ENCODE measurements at regions not wholly inside any gene's neighbourhood (a gene's known extent, or its start where the extent isn't known, plus 50 kb on each side); places are given as distances from the start of the nearest gene placed in this dataset.

DNA sequence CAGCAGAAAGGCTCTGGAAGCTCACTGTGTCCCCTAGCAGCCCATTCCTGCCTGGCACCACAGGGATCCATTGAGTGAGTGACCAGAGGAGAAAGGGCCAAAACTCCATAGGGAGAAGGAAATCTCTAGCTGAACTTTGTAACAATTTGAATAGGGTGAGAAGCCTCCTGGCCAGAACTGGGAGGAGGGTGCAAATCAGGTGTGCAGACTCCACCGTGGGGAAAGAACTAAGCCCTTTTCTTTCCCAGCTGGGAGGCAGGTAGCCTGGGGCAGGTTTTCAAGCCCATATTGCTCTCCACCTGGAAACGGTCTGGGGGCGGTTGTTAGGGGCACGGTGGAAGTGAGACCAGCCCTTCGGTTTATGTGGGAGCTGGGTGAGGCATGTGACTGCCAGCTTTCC lies 227.2 kb downstream of the SNCA start:
- Histone ChIP-seq H3K27me3 (ENCODE audit: insufficient read depth, low read length) (no peaks in the 10 kb centered on the region), H2BK15ac (ENCODE audit: low read depth, low read length) (no peak overlapping the region), H3K9me3 (ENCODE audit: control insufficient read depth, low read depth, low read length) (no peaks in the 10 kb centered on the region), H2BK120ac (ENCODE audit: low read depth, low read length, poor library complexity, severe bottlenecking) (no peak overlapping the region), H3K9ac (ENCODE audit: extremely low read depth, insufficient read length, low read length) (no peak overlapping the region), H3K4me1 (ENCODE audit: insufficient read depth, low read length) (no peaks in the 10 kb centered on the region), H3K56ac (ENCODE audit: insufficient read length, low read depth, low read length) (no peak overlapping the region), H4K8ac (replicated peaks; ENCODE audit: insufficient read length, low read depth, low read length) (no peak overlapping the region), H2AFZ (ENCODE audit: low read length) (no peak overlapping the region), H3T11ph (ENCODE audit: low read length) (no peak overlapping the region), H3K14ac (ENCODE audit: insufficient read depth, low read length) (no peak overlapping the region), H3K4ac (ENCODE audit: low read depth, low read length) (no peak overlapping the region), H3K23ac (ENCODE audit: insufficient read length, low read depth, low read length) (no peak overlapping the region), H2BK5ac (ENCODE audit: insufficient read length, low read length) (no peak overlapping the region), H3K23me2 (ENCODE audit: insufficient read length, low read depth, low read length, poor library complexity, severe bottlenecking) (no peaks in the 10 kb centered on the region), H2BK12ac (ENCODE audit: insufficient read length, low read depth, low read length) (no peak overlapping the region), H3K18ac (ENCODE audit: insufficient read length, low read depth, low read length) (no peak overlapping the region), H3K27ac (ENCODE audit: insufficient read length, low read depth, low read length) (no peak overlapping the region), H4K91ac (ENCODE audit: insufficient read length, low read depth, low read length) (no peak overlapping the region), H3K79me1 (ENCODE audit: insufficient read depth, low read depth, low read length, poor library complexity, severe bottlenecking) (no peaks in the 10 kb centered on the region), H3K79me2 (ENCODE audit: insufficient read depth, low read length) (no peaks in the 10 kb centered on the region), H3K4me2 (ENCODE audit: insufficient read depth, insufficient read length, low read length) (no peak overlapping the region), H2BK20ac (ENCODE audit: low read depth, low read length, poor library complexity, severe bottlenecking) (no peak overlapping the region), H4K20me1 (ENCODE audit: control insufficient read depth, insufficient read depth, insufficient read length) (no peaks in the 10 kb centered on the region), H2AK5ac (ENCODE audit: insufficient read length, low read length) (no peak overlapping the region), H4K5ac (ENCODE audit: insufficient read length, low read depth, low read length) (no peak overlapping the region)
- H3K27ac Mint-ChIP-seq, result no peak overlapping the region
- DNase-seq, result no peak
- TF ChIP-seq, protein P1, sequence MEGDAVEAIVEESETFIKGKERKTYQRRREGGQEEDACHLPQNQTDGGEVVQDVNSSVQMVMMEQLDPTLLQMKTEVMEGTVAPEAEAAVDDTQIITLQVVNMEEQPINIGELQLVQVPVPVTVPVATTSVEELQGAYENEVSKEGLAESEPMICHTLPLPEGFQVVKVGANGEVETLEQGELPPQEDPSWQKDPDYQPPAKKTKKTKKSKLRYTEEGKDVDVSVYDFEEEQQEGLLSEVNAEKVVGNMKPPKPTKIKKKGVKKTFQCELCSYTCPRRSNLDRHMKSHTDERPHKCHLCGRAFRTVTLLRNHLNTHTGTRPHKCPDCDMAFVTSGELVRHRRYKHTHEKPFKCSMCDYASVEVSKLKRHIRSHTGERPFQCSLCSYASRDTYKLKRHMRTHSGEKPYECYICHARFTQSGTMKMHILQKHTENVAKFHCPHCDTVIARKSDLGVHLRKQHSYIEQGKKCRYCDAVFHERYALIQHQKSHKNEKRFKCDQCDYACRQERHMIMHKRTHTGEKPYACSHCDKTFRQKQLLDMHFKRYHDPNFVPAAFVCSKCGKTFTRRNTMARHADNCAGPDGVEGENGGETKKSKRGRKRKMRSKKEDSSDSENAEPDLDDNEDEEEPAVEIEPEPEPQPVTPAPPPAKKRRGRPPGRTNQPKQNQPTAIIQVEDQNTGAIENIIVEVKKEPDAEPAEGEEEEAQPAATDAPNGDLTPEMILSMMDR (conservative IDR thresholded peaks at IDR 0.05), result no peak
- H3K36me3 Mint-ChIP-seq (ENCODE audit: insufficient read depth in 1 of 3, low read depth in 3 of 3), result peaks cover 0 to 4% (median 0%) of the 10 kb centered on the region in 3 experiments; a peak in 1 of 7 replicates
- no peaks in the 10 kb centered on the region for H3K9me3 Mint-ChIP-seq
- H3K4me1 Mint-ChIP-seq, result peaks cover 6 to 8% of the 10 kb centered on the region in 2 experiments
- no CpG with 5 or more reads among the region's 5 CpGs for WGBS (ENCODE audit: extremely low coverage, insufficient read length, low lambda C conversion rate)
- H3K27me3 Mint-ChIP-seq (ENCODE audit: low read depth), result peaks cover 2% of the 10 kb centered on the region; the same call in 1 of the 2 replicates
- no peak overlapping the region for H3K4me3 Mint-ChIP-seq

Data from H9 (cell line).